Endothelial cell (in vitro differentiated cells): ENCODE measurements at regions not wholly inside any gene's neighbourhood (a gene's known extent, or its start where the extent isn't known, plus 50 kb on each side); places are given as distances from the start of the nearest gene placed in this dataset.

Source experiments
- DNase-seq: peaks from one replicate; pipeline ENCODE4 v3.0.0; 2021; ENCODE audit warnings: low spot score
- H3K27ac Mint-ChIP-seq: one replicate; pipeline ENCODE4 v1.8.0; 2021; ENCODE audit warnings: mixed read lengths, inconsistent platforms; ENCODE audit not compliant: unreplicated experiment
- H3K27me3 Mint-ChIP-seq: one replicate; pipeline ENCODE4 v1.8.0; 2021; ENCODE audit warnings: mild to moderate bottlenecking, moderate library complexity, mixed read lengths, inconsistent platforms; ENCODE audit not compliant: unreplicated experiment
- H3K36me3 Mint-ChIP-seq: one replicate; pipeline ENCODE4 v1.8.0; 2021; ENCODE audit warnings: mild to moderate bottlenecking, low read depth, mixed read lengths, inconsistent platforms; ENCODE audit not compliant: unreplicated experiment
- H3K4me1 Mint-ChIP-seq: one replicate; pipeline ENCODE4 v1.8.0; 2021; ENCODE audit warnings: mild to moderate bottlenecking, mixed read lengths, inconsistent platforms; ENCODE audit not compliant: unreplicated experiment
- H3K4me3 Mint-ChIP-seq: one replicate; pipeline ENCODE4 v1.8.0; 2021; ENCODE audit warnings: mild to moderate bottlenecking, mixed read lengths, inconsistent platforms; ENCODE audit not compliant: unreplicated experiment
- H3K9me3 Mint-ChIP-seq: one replicate; pipeline ENCODE4 v1.8.0; 2021; ENCODE audit warnings: mixed read lengths, inconsistent platforms; ENCODE audit not compliant: unreplicated experiment
- CTCF ChIP-seq: fragments of 200-600 bp; sonication (generic); IDR thresholded peaks from one replicate; pipeline ENCODE4 v1.5.0; 2021; ENCODE audit warnings: antibody characterized with exemption; ENCODE audit not compliant: unreplicated experiment

GRCh38 chr6:139533171-139533570 is 158.7 kb upstream of the CITED2 start:
- no peaks in the 10 kb centered on the region for H3K9me3 Mint-ChIP-seq
- DNase-seq: no peak
- no peak overlapping the region for H3K27ac Mint-ChIP-seq
- TF ChIP-seq CTCF: no peak
- no peak overlapping the region for H3K4me3 Mint-ChIP-seq
- no peaks in the 10 kb centered on the region for H3K27me3 Mint-ChIP-seq
- peaks cover 24% of the 10 kb centered on the region for H3K4me1 Mint-ChIP-seq
- H3K36me3 Mint-ChIP-seq: no peaks in the 10 kb centered on the region

GRCh38 chr6:139531148-139532115 is 157.0 kb upstream of the CITED2 start:
- Mint-ChIP-seq H3K36me3 (no peaks in the 10 kb centered on the region), H3K9me3 (no peaks in the 10 kb centered on the region), H3K27ac (no peak overlapping the region), H3K4me3 (no peak overlapping the region), H3K4me1 (peaks cover 26% of the 10 kb centered on the region), H3K27me3 (no peaks in the 10 kb centered on the region)
- DNase-seq: no peak
- no peak for TF ChIP-seq CTCF

GRCh38 chr6:139530561-139530960 is 156.1 kb upstream of the CITED2 start:
- TF ChIP-seq CTCF: no peak
- Mint-ChIP-seq H3K27me3 (no peaks in the 10 kb centered on the region), H3K4me3 (no peak overlapping the region), H3K36me3 (no peaks in the 10 kb centered on the region), H3K9me3 (no peaks in the 10 kb centered on the region), H3K4me1 (peaks cover 26% of the 10 kb centered on the region), H3K27ac (no peak overlapping the region)
- DNase-seq: no peak

- no peak for TF ChIP-seq CTCF
- H3K27ac Mint-ChIP-seq: no peak overlapping the region
- no peaks in the 10 kb centered on the region for H3K36me3 Mint-ChIP-seq
- no peaks in the 10 kb centered on the region for H3K27me3 Mint-ChIP-seq
- H3K4me3 Mint-ChIP-seq: no peak overlapping the region
- H3K9me3 Mint-ChIP-seq: no peaks in the 10 kb centered on the region
- DNase-seq: no peak
- peaks cover 23% of the 10 kb centered on the region for H3K4me1 Mint-ChIP-seq
Measured at GRCh38 chr6:139529420-139529819, 155.0 kb upstream of the CITED2 start.

- H3K4me1 Mint-ChIP-seq: peaks cover 15% of the 10 kb centered on the region
- TF ChIP-seq CTCF: no peak
- H3K27ac Mint-ChIP-seq: no peak overlapping the region
- no peaks in the 10 kb centered on the region for H3K36me3 Mint-ChIP-seq
- DNase-seq: no peak
- no peak overlapping the region for H3K4me3 Mint-ChIP-seq
- H3K27me3 Mint-ChIP-seq: no peaks in the 10 kb centered on the region
- no peaks in the 10 kb centered on the region for H3K9me3 Mint-ChIP-seq
Measured at GRCh38 chr6:139528471-139528870, 154.0 kb upstream of the CITED2 start.
